ENCODE measurements at regions not wholly inside any gene's neighbourhood (a gene's known extent, or its start where the extent isn't known, plus 50 kb on each side); places are given as distances from the start of the nearest gene placed in this dataset.

- no peak for DNase-seq
- in situ Hi-C loops (cut with MboI; ENCODE audit: low pct_unique_long_range_greater_than_20kb, low sequenced_read_pairs), result no loop called here
Observed at GRCh38 chr4:38582445-38582844, 81.6 kb upstream of the KLF3 start.

GRCh38 chr4:38582889-38583470 is 81.0 kb upstream of the KLF3 start:
- in situ Hi-C loops (cut with MboI; ENCODE audit: low pct_unique_long_range_greater_than_20kb, low sequenced_read_pairs), result no loop called here
- peak; percentile 55 for DNase-seq

GRCh38 chr4:38585871-38586270 is 78.1 kb upstream of the KLF3 start:
- DNase-seq, result no peak
- in situ Hi-C loops (cut with MboI; ENCODE audit: low pct_unique_long_range_greater_than_20kb, low sequenced_read_pairs), result no loop called here

DNA sequence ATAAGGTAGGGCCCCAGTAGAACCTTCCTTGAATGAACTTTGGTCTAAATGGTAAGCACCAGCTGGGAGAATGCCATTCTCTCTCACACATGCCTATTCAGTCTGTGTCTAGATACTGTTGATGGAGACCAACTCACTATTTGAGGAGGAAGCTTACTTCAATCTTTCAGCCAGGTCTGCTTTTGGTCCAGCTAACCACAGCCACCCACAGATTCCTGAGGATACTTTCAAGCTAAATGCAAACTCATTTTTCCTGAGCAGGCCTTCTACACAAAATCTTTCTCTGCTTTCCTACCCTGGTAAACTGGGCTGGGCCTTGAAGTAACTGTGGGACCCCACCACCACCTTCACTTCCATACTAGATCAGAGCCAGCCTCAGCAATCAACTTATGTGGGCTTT is 76.9 kb upstream of the KLF3 start:
- DNase-seq, result no peak
- in situ Hi-C loops (cut with MboI; ENCODE audit: low pct_unique_long_range_greater_than_20kb, low sequenced_read_pairs), result no loop called here

DNA sequence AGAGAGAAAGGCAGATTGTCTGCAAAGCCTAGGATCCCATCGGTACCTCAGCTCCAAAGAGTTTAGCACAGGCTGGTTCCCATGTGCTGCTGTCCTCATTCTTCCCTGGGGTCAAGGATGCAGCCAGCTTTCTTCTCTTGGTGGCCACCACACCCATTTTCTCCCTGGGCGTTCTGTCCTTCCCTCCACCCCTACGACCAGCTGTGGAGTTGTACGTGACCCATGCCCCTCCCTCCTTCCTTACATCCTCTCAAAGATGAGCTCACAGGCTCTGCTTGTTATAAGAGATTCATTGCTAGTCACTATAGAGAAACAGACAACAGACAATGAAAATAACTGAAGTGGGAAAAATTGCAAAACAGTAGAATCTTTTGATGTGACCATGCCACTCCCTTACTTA is 74.0 kb upstream of the KLF3 start:
- no peak for DNase-seq
- in situ Hi-C loops (cut with MboI; ENCODE audit: low pct_unique_long_range_greater_than_20kb, low sequenced_read_pairs), result no loop called here

DNA sequence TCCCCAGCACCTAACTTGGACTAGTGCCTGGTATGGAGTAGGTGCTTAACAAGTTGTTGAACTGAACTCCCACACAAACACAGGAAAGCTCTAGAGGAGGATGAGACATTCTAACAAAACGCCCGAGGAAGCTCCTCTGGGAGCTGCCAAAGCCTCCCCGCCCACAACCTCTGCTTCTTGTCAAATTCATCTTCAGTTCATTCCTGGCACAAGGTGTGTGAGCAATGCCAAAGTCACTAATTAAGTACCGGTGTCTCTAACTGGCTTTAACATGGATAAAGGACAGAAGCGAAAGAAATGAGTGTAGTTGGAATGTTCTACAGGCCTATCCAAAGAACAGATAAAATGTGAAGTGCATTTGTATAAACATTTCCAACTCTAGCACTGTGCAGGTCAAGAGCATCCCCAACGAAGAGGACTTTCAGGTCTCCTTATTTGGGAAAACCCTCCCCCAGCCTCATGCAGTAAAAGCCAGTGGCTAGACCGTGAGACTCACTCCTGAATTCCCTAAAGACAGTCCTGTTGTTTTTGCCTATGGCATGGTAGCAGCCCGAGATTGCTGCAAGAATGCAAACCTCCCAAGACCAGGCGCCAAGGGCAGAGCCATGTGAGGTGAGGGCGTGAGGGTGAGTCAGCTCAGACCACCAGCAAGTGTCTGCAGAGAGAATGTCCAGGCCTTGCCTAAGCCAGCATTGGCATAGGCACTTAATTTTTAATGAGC is 72.2 kb upstream of the KLF3 start:
- in situ Hi-C loops (cut with MboI; ENCODE audit: low pct_unique_long_range_greater_than_20kb, low sequenced_read_pairs), result no loop called here
- DNase-seq, result no peak

DNA sequence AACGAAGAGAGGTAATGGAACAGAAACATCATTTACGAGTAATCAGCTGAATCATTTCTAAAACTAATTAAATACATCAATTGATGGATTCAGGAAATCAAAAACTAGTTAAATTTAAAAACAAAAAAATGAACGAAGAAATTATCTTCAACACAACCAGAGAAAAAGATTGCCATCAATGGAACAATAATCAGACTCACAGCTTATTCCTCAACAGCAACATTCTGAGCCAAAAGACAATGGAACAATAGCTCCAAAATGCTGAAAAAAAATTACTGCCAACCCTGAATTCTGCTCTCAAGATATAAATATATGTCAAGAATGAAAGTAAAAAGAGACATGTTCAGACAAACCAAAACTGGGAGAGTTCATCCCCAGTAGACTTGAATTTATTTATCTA is 65.5 kb upstream of the KLF3 start:
- DNase-seq, result no peak
- in situ Hi-C loops (cut with MboI; ENCODE audit: low pct_unique_long_range_greater_than_20kb, low sequenced_read_pairs), result no loop called here

DNA sequence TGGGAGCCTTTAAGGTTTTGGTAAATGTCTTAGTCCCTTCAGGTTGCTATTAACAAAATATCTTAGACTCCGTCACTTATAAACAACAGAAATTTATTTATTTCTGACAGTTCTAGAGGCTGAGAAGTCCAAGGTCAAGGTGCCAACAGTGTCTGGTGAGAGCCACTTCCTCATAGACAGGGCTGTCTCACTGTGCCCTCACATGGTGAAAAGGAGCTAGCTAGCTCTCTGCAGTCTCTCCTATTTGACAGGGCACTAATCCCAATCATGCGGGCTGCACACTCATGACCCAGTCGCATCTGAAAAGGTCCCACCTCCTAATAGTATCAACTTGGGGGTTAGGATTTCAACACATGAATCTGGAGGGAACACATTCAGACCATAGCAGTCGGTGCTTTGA is 63.4 kb upstream of the KLF3 start:
- no peak for DNase-seq
- in situ Hi-C loops (cut with MboI; ENCODE audit: low pct_unique_long_range_greater_than_20kb, low sequenced_read_pairs), result no loop called here

DNA sequence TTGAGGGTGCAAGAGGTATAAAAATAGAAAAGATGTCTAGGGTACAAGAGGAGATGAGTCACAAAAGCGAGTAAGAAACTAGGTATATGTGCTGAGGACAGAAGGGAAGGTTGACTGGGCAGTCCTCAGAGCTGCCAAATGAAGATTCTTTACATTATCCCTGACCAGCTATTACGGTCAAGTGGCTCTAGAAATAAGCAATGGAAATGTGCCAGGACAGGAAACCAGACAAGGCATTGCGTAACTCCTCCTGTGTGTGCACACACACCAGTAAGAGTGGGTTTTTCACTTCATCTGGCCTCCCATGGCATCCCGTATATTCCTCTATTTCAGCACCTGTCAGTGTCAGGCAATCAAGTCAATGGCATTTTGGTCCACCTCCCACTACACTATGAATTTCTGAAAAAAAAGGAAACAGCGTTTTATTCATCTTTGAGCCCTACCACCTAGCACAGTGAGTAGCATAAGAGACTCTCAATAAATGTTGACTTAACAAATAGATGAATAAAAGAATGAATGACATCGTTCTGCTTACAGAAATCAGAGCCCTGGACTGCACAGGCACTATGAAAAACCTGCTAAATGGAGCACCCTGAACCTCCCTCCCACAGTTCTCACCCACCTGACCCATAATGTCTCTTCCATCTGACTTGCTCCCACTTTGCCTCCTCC is 62.6 kb upstream of the KLF3 start:
- in situ Hi-C loops (cut with MboI; ENCODE audit: low pct_unique_long_range_greater_than_20kb, low sequenced_read_pairs), result no loop called here
- peak; percentile 33 for DNase-seq

DNA sequence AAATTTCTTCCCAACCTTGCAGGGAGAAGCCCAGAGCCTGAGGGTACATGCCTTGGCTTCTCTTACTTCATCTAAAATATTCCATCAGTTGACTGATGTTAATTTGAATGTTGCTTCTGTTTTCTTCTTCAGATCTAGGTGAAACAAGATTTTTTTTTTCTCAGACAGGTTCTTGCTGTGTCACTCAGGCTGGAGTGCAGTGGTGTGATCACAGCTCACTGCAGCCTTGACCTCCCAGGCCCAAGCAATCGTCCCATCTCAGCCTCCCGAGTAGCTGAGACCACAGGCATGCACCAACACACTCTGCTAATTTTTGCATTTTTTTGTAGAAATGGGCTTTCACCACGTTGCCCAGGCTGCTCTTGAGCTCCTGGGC is 62.1 kb upstream of the KLF3 start:
- in situ Hi-C loops (cut with MboI; ENCODE audit: low pct_unique_long_range_greater_than_20kb, low sequenced_read_pairs), result no loop called here
- DNase-seq, result no peak

DNA sequence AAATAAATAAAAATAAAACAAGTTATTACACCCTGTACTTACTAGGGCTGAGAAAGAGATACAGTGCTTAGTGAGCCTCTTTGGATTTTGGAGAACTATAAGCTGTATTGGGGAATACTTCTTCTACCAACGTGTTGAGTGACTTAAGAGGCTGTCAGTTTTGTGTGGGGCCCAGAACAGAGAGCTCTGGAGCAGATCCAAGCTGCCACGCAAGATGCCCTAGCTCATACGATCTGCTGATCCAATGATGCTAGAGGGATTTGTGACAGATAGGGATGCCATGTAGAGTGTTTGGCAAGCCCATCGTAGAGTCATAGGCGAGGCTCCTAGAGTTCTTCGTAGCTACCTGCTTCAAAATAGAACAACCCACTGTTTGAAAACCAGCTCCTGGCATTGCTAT is 60.3 kb upstream of the KLF3 start:
- no peak for DNase-seq
- in situ Hi-C loops (cut with MboI; ENCODE audit: low pct_unique_long_range_greater_than_20kb, low sequenced_read_pairs), result no loop called here

GRCh38 chr4:38605181-38605752 is 58.7 kb upstream of the KLF3 start:
- DNase-seq, result no peak
- in situ Hi-C loops (cut with MboI; ENCODE audit: low pct_unique_long_range_greater_than_20kb, low sequenced_read_pairs), result no loop called here

DNA sequence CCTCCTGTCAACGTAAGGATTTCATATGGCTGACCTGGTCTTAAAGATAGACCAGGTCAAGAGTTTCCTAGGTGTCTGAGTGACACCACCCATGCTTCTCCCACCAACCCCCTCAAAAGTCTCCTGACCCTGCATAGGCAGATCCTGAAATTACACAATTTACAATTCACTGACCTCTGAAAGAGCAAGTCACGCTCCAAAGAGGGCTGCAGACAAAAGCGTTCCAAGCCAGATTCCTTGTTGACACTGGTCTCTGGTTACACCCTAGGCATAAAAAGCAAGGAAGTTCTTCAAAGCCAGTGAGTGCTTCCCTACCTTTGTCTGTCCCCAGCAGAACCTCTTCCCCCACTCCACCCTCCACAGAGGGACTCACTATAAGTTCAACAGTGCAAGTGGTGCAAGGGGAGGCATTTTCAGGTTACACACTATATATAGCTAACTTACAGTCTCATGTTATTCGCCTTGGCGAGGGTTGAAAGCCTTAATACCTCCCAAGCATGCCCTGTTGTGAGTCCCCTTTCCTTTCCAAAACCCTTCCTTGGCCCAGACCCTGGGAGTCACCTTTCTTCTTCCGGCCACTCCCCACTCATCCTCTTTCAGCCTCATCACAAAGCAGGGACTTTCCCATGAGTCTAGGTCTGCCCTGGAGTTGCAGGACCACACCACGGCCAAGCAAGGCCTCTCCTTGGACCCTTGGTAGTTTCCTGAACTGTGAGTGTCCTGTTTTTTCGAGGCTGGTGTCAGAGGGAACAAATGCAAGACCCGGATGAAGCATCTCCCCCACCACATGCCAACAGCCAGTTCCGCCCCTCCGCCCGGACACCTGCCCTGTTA is 58.0 kb upstream of the KLF3 start:
- in situ Hi-C loops (cut with MboI; ENCODE audit: low pct_unique_long_range_greater_than_20kb, low sequenced_read_pairs), result no loop called here
- no peak for DNase-seq

DNA sequence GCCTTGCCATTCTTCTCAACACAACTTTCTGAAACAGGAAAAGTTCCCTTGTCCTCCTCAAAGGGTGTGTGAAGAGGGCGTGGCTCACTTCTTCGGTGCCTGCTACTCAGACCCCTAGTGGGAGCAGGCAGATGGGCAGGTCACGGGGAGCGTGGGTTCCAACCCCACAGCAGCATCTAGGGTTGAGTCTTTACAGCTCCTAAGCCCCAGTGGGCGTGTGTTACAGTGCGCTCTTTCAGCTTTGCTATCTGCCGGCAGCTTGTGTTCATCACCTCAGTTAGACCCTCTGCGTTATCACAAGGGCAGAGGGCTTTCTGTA is 57.5 kb upstream of the KLF3 start:
- in situ Hi-C loops (cut with MboI; ENCODE audit: low pct_unique_long_range_greater_than_20kb, low sequenced_read_pairs), result no loop called here
- DNase-seq, result no peak

GRCh38 chr4:38609614-38610013 is 54.4 kb upstream of the KLF3 start:
- in situ Hi-C loops (cut with MboI; ENCODE audit: low pct_unique_long_range_greater_than_20kb, low sequenced_read_pairs), result no loop called here
- no peak for DNase-seq

- DNase-seq, result no peak
- in situ Hi-C loops (cut with MboI; ENCODE audit: low pct_unique_long_range_greater_than_20kb, low sequenced_read_pairs), result no loop called here
Observed at GRCh38 chr4:38610521-38610920, 53.5 kb upstream of the KLF3 start.

GRCh38 chr4:38610966-38611431 is 53.0 kb upstream of the KLF3 start:
- no peak for DNase-seq
- in situ Hi-C loops (cut with MboI; ENCODE audit: low pct_unique_long_range_greater_than_20kb, low sequenced_read_pairs), result no loop called here

DNA sequence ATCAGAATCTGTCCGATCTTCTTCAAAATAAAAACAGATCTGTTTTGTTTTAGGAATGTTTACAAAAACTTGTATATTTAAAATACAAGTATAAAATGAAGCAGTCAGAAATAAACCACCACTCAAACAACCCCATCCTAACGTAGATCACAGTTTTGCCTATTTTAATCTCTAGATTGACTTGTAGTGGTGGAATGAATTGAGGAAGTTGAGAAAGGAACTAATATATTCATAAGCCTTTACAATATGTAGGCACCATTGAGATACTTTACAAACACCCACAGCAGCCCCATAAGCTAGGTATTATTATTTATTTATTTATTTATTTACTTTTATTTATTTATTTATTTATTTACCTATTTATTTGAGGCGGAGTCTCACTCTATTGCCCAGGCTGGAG is 52.3 kb upstream of the KLF3 start:
- peak; percentile 25 for DNase-seq
- in situ Hi-C loops (cut with MboI; ENCODE audit: low pct_unique_long_range_greater_than_20kb, low sequenced_read_pairs), result no loop called here

- in situ Hi-C loops (cut with MboI; ENCODE audit: low pct_unique_long_range_greater_than_20kb, low sequenced_read_pairs), result no loop called here
- no peak for DNase-seq
Observed at GRCh38 chr4:38612646-38613414, 51.2 kb upstream of the KLF3 start.

Measured in KBM-7 (cell line).